Peyer's patch (tissue), 4 donors: ENCODE measurements at regions not wholly inside any gene's neighbourhood (a gene's known extent, or its start where the extent isn't known, plus 50 kb on each side); places are given as distances from the start of the nearest gene placed in this dataset.
"Not testable (repeated sequence)": the region's sequence is repeated elsewhere in the genome, so short reads cannot be mapped to it uniquely, and the experiment has no call there.

ENCODE experiments used
- DNase-seq, 3 donors: peaks; one replicate each; pipeline ENCODE4 v3.0.0-alpha.2; 2017 to 2019
- H3K27ac ChIP-seq, 4 donors: fragments of 200-600 bp; sonication (generic); one replicate each; pipeline ENCODE4 v1.5.1; 2016 to 2019
- H3K27me3 ChIP-seq, 2 donors: fragments of 200-600 bp; sonication (generic); one replicate each; pipeline ENCODE4 v1.5.1; 2019
- H3K36me3 ChIP-seq, 3 donors: fragments of 200-600 bp; sonication (generic); one replicate each; pipeline ENCODE4 v1.5.1; 2016 to 2019
- H3K4me1 ChIP-seq, 4 donors: fragments of 200-600 bp; sonication (generic); one replicate each; pipeline ENCODE4 v1.5.1; 2016 to 2019
- H3K4me3 ChIP-seq, 4 donors: fragments of 200-600 bp; sonication (generic); 1 replicate in 3 of 4; 2 replicates in 1 of 4; pipeline ENCODE4 v1.5.1; 2016 to 2019; ENCODE audit warnings: mild to moderate bottlenecking in 1 of 4
- H3K9me3 ChIP-seq, 4 donors: fragments of 200-600 bp; sonication (generic); one replicate each; pipeline ENCODE4 v1.5.1; 2016 to 2019; ENCODE audit warnings: mild to moderate bottlenecking in 1 of 4
- POLR2A ChIP-seq, 2 donors: fragments of 450-650 bp; IDR thresholded peaks; one replicate each; pipeline ENCODE4 v1.5.1; 2017; ENCODE audit warnings: antibody characterized with exemption in 2 of 2, mild to moderate bottlenecking in 2 of 2, moderate library complexity in 2 of 2
- TF ChIP-seq, protein P1 (sequence below), 6 experiments: fragments of 450-650 bp in 4 of 6; fragments of 200-600 bp in 2 of 6; sonication (generic) in 1 of 6; IDR thresholded peaks; one replicate each; pipeline ENCODE4 v1.5.1; 2017 to 2019; ENCODE audit warnings: antibody characterized with exemption in 6 of 6, mild to moderate bottlenecking in 3 of 6, moderate library complexity in 1 of 6

DNA sequence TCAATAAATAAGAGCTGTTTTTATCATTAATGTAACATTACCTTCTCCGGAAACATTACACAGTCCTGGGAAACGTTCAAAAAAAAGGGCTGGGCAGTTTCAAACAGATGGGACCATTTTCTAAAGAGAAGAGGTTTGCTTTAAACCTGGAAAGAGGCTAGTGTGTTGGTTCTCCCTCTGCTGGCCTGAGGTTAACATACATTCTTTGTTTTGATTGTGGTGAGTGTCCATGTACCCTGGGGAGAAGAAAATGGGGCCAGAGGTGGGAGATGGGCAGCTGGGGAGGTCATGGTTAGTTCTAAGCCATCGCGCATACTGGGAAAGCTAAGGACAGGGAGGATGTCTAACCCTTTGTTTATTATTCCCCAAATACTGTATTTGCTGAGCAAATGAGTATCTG, 194.7 kb downstream of the CPEB2 start:
- Histone ChIP-seq H3K9me3 (no peaks in the 10 kb centered on the region), H3K27me3 (no peaks in the 10 kb centered on the region), H3K4me3 (no peak overlapping the region), H3K27ac (no peak overlapping the region), H3K4me1 (no peaks in the 10 kb centered on the region), H3K36me3 (no peaks in the 10 kb centered on the region)
- TF ChIP-seq POLR2A (IDR thresholded peaks at IDR 0.05), result no peak
- TF ChIP-seq, protein P1, sequence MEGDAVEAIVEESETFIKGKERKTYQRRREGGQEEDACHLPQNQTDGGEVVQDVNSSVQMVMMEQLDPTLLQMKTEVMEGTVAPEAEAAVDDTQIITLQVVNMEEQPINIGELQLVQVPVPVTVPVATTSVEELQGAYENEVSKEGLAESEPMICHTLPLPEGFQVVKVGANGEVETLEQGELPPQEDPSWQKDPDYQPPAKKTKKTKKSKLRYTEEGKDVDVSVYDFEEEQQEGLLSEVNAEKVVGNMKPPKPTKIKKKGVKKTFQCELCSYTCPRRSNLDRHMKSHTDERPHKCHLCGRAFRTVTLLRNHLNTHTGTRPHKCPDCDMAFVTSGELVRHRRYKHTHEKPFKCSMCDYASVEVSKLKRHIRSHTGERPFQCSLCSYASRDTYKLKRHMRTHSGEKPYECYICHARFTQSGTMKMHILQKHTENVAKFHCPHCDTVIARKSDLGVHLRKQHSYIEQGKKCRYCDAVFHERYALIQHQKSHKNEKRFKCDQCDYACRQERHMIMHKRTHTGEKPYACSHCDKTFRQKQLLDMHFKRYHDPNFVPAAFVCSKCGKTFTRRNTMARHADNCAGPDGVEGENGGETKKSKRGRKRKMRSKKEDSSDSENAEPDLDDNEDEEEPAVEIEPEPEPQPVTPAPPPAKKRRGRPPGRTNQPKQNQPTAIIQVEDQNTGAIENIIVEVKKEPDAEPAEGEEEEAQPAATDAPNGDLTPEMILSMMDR (IDR thresholded peaks at IDR 0.05), result peak in 1 of 6 experiments; percentile 3
- DNase-seq, result no peak

DNA sequence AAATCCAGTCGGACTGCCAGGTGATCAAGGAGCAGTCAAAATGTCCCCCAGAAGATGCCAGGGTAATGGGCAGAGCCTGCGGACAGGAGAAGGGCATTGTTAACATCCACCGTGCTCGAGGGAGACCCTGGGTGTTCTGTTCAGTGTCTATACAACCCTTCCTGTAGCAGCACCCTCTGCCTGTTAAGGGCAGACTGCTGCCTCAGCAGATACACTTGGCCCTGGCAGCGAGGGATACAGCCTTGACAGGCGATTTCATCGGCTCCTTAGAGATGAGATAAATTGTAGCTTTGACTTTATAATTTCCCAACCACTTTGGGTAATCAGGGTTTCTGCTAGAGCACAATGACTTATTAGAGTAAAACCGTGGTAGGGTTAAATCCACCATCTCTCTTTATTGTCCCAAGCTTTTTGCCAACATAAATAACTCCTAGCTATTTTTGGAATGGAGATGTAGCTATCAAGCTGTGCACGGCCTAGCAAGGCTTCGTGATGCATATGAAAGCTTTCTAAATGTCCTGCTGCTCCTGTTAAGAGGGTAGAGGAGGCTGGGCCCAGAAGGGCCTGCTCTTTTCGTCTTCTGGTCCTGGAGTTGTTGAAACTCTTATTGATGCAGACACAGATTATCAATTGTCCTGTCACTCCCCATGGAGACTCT, 195.9 kb downstream of the CPEB2 start:
- H3K4me3 ChIP-seq, result no peak overlapping the region
- H3K27ac ChIP-seq, result no peak overlapping the region
- H3K4me1 ChIP-seq, result no peaks in the 10 kb centered on the region
- no peaks in the 10 kb centered on the region for H3K36me3 ChIP-seq
- no peaks in the 10 kb centered on the region for H3K27me3 ChIP-seq
- H3K9me3 ChIP-seq, result no peaks in the 10 kb centered on the region
- TF ChIP-seq POLR2A (IDR thresholded peaks at IDR 0.05), result no peak
- TF ChIP-seq, protein P1 (IDR thresholded peaks at IDR 0.05), result no peak
- no peak for DNase-seq

DNA sequence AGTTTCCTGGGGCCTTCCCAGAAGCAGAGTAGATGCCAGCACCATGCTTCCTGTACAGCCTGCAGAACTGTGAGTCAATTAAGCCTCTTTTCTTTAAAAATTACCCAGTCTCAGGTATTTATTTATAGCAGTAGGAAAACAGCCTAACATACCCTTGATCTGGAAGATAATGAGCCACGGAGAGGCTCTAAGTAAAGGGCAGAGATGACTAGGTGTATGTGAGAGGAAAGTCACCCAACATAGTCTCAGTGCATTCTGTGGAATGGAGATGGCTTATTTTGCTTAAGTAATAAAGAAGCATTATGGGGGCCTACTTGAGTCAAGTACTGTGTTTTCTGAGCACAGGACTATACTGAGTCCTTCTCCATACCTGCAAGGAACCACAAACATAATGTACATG, 199.5 kb downstream of the CPEB2 start:
- Histone ChIP-seq H3K27ac (no peak overlapping the region), H3K9me3 (no peaks in the 10 kb centered on the region), H3K36me3 (no peaks in the 10 kb centered on the region), H3K4me1 (no peaks in the 10 kb centered on the region), H3K27me3 (no peaks in the 10 kb centered on the region), H3K4me3 (no peak overlapping the region)
- TF ChIP-seq, protein P1 (IDR thresholded peaks at IDR 0.05), result no peak
- no peak for TF ChIP-seq POLR2A (IDR thresholded peaks at IDR 0.05)
- DNase-seq, result no peak

DNA sequence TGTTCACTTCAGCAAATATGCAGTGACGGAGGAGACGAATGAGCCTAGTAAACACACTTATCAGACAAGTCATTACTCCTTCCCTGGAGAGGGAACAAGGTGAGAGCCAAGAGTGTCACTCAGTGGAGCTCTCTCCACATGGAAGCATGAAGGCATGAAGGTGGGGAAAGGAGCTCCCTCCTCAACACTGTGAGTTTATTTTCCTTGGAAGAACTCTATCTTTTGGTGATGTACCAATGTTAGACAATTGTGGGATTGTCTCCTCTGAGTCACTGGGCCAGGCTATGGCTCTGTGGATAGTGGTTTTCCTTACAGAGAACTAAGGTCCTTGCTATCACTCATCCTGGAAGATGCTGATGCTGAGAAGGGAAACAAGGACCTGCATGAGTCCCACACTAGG, 200.2 kb downstream of the CPEB2 start:
- Histone ChIP-seq H3K4me3 (no peak overlapping the region), H3K27me3 (no peaks in the 10 kb centered on the region), H3K36me3 (no peaks in the 10 kb centered on the region), H3K27ac (no peak overlapping the region), H3K9me3 (no peaks in the 10 kb centered on the region), H3K4me1 (no peaks in the 10 kb centered on the region)
- DNase-seq, result no peak
- no peak for TF ChIP-seq POLR2A (IDR thresholded peaks at IDR 0.05)
- TF ChIP-seq, protein P1 (IDR thresholded peaks at IDR 0.05), result no peak

DNA sequence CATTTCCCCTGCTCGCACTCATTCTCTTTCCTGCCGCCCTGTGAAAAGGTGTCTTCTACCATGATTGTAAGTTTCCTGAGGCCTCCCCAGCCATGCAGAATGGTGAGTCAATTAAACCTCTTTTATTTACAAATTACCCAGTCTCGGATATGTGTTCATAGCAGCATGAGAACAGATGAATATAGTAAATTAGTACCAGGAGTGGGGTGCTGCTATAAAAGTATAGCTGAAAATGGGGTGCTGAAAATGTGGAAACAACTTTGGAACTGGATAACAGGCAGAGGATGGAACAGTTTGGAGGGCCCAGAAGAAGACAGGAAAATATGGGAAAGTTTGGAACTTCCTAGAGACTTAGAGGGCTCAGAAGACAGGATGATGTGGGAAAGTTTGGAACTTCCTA, 204.2 kb downstream of the CPEB2 start:
- DNase-seq, H3K27ac ChIP-seq, H3K27me3 ChIP-seq, H3K9me3 ChIP-seq, H3K4me1 ChIP-seq, H3K36me3 ChIP-seq, H3K4me3 ChIP-seq: not testable (repeated sequence)

DNA sequence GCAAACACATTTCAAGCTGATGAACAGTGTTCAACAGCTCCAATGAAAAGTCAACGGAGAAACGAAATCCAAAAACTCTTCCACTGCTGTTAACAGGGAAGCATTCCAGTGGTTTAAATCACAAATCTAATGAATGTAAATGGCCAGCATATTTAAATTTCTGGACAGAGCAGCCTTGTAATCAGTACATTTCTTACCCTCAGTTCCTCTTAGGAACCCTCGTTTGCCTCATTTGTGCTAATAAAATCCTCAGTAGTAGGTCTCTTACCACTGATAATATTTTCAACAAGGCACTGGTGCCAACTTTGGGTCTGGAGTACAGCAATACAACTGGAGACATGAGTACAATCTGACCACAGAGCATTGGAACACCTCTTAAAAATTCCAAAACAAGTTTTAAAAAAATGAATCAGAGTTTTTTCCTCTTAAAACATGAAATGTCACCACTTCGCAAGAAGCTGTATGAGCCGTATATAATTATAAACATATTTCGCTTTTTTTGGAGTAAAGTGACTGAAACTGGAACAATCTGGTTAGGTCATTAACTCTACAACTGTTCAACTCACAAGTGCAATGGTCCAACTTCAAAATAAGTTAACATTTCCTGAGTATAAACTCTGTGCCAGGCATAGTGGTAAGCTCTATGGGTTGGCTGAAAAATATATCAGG, 211.2 kb downstream of the CPEB2 start:
- H3K9me3 ChIP-seq, result no peaks in the 10 kb centered on the region
- H3K27ac ChIP-seq, result no peak overlapping the region
- H3K36me3 ChIP-seq, result no peaks in the 10 kb centered on the region
- DNase-seq, result no peak
- no peaks in the 10 kb centered on the region for H3K4me1 ChIP-seq
- no peaks in the 10 kb centered on the region for H3K27me3 ChIP-seq
- H3K4me3 ChIP-seq, result no peak overlapping the region
- no peak for TF ChIP-seq POLR2A (IDR thresholded peaks at IDR 0.05)
- TF ChIP-seq, protein P1 (IDR thresholded peaks at IDR 0.05), result no peak
